DMS53 treated with DMSO at 0.1 percent for 48 hours (cell line): ENCODE measurements at regions not wholly inside any gene's neighbourhood (a gene's known extent, or its start where the extent isn't known, plus 50 kb on each side); places are given as distances from the start of the nearest gene placed in this dataset.
"Not testable (repeated sequence)": the region's sequence is repeated elsewhere in the genome, so short reads cannot be mapped to it uniquely, and the experiment has no call there.

Experiments
- DNase-seq: peaks from one replicate; lab custom pipeline; 2025; ENCODE audit not compliant: unreplicated experiment; lab: John Stamatoyannopoulos, UW

- no peak for DNase-seq
These were observed 96.2 kb upstream of the KLHL13 start for GRCh38 chrX:118212817-118213183.

DNA sequence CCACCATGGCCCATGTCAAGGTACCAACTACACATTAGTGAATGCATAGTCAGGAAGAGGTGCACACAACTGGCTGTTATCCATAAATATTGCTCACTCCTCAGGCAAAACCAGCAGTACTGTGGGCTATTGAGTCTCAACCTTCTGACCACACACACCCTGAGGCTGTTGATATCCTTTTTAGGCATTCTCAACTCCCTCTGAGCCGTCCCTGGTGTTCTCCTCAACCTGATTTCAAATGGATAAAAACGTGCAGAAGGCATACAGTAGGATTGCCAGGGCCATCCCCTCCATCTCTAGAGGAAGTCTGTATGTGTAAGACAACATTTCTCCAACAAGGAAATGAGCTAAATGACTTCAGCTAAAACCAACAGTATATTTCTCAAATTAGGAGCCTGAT is 98.7 kb upstream of the KLHL13 start:
- DNase-seq: no peak

- no peak for DNase-seq
These were observed 99.5 kb upstream of the KLHL13 start for GRCh38 chrX:118216087-118216486.

DNA sequence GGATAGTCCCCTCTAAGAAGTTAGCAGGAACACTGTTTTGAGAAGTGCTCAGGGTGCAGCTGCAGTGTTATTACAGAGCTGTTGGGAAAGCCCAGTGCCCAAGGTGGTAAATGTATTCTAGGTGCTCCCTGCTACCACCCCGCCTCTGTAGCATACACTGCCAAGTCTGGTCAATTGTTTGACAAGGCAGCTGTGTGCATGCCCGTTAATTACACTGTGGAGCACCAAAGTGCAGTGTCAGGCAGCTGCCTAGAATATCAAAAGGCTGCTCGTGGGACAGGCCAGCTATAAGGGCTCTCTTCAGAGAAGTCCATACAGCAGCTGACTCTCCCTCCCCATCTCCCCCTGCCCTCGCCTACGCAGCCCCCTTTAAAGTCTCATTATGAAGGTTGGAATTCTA is 99.9 kb upstream of the KLHL13 start:
- DNase-seq: peak; percentile 5

DNA sequence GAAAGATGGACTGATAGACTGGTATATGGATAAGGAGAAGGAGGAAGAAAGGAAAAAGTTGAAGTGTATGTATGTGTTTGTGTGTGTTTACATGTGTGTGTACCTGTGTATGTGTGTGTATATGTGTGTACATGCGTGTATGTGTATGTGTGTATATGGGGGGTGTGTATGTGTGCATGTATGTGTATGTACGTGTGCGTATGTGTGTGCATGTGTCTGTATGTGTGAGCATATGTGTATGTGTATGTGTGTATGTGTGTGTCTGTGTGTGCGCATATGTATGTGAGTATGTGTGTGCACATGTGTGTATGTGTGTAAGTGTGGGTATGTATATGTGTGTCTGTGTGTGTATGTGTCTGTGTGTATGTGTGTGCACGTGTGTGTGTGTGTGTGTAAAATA is 101.5 kb upstream of the KLHL13 start:
- no peak for DNase-seq

DNA sequence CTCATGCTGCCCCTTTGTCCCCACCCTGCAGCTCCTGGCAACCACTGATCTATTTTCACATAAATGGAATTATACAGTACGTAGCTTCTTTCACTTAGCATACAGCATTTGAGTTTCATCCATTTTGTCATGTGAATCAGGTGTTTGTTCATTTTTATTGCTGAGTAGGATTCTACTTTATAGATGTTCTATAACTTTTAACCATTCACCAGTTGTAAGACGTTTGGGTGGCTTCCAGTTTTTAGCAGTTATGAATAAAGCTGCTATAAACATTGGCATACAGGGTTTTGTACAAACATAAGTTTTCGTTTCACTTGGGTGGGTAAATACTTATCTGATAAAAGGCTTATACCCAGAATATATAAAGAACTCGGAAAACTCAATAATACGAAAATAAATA is 102.3 kb upstream of the KLHL13 start:
- no peak for DNase-seq

DNA sequence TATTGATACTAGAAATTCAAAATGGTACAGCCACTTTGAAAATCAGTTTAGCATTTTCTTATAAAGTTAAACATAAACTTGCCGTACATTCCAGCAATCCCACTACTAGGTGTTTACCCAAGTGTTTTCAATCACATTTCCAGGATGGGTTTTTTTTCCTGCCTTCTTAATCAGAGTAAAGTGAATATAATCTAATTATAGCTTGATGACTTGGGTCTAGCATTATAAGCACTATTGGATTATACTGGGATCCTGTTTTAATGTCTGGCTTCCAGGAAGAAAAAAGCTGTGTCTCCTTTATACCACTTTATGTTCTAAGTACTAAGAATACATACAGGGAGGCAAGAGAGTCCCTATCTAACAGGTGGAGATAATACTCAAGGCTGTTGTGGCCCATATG is 103.3 kb upstream of the KLHL13 start:
- no peak for DNase-seq

DNA sequence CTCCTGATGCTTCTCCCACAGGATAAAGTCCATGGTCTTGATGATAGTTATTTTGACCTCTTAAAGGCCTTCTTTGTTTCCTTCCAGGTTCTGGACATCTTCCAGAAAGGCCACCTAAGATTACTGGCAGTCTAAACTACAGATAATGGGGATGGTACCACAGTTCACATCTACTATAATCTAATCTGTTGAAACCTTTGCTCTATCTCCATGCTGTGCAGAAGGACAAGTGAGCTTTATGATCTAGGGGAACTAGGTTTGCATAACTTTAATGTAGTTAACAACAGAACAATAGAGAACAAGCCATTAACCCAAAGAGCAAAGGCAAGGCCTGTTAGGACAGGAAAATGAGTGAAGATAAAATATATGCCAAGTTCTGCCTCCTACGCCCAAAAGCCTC is 103.9 kb upstream of the KLHL13 start:
- DNase-seq: no peak

GRCh38 chrX:118221270-118221669 is 104.7 kb upstream of the KLHL13 start:
- DNase-seq: no peak

- DNase-seq: no peak
These were observed 105.1 kb upstream of the KLHL13 start for GRCh38 chrX:118221733-118222132.

DNA sequence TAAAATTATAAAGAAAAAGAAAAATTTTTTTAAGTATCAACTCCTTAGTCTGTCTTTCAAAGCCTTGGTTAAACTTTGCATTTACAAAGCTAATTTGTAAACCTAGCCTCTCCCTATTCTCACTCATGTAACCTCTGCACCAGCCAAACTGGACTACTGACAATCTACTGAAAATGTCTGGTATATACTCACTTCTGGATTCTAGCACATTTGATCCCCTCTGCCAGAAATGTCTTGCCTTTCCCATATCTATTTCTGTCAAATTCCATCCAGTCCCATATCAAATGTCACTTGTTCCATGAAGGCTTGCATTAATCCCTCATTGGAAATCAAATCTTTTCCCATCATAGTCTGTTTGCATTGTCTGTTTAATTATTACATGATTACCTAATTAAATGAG is 105.8 kb upstream of the KLHL13 start:
- no peak for DNase-seq

DNA sequence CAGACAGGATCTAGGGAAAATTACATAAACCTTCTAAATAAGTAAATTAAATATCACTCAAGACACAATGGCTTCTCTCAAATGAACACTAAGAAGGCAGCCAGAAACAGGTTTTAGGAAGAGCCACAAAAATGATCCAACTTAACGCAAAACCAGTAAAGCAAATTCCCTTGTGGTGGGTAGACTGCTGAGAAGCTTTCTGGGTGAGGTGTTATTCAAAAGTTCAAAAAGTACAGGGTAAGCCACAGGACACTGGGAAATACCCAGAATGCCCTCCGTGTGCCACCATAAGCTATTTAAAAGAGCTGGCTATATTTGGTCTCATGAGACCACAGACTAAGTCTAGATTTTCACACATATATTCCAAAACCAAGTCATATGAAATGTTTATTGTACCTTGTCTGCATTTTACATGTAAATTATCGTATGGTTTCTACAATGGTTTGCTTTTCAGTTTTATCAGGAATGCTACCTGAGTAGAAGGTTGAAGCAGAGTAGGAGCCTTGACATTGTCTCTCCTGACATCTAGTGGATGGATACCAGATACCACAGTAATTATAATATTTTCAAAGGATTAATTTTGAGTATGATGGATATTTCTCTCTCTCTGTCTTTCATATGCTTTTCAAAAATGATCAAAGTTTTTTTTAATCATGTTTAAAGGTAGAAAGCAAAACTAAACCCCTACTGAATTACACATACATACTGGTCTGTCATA is 109.3 kb upstream of the KLHL13 start:
- DNase-seq: peak; percentile 22

- DNase-seq: no peak
These were observed 111.4 kb upstream of the KLHL13 start for GRCh38 chrX:118228041-118228440.

- no peak for DNase-seq
These were observed 111.8 kb upstream of the KLHL13 start for GRCh38 chrX:118228456-118228855.

DNA sequence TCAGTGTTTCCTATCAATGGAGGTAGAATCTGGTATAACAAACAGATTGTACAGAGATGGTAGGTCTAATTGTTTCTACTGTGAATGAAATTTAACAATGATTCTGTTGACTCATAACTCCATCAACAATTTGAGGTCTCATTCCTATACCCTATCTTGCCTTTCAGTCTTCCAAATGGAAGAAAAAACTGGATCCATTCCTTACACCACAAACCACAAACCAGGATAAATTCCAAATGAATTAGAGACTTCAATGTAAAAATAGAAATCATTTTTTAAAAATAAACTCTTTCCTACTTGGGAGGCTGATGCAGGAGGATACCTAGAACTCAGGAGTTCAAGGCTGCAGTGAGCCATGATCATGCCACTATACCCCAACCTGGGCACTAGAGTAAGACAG is 114.4 kb upstream of the WDR44 start:
- no peak for DNase-seq

GRCh38 chrX:118239178-118239870 is 106.6 kb upstream of the WDR44 start:
- no peak for DNase-seq

DNA sequence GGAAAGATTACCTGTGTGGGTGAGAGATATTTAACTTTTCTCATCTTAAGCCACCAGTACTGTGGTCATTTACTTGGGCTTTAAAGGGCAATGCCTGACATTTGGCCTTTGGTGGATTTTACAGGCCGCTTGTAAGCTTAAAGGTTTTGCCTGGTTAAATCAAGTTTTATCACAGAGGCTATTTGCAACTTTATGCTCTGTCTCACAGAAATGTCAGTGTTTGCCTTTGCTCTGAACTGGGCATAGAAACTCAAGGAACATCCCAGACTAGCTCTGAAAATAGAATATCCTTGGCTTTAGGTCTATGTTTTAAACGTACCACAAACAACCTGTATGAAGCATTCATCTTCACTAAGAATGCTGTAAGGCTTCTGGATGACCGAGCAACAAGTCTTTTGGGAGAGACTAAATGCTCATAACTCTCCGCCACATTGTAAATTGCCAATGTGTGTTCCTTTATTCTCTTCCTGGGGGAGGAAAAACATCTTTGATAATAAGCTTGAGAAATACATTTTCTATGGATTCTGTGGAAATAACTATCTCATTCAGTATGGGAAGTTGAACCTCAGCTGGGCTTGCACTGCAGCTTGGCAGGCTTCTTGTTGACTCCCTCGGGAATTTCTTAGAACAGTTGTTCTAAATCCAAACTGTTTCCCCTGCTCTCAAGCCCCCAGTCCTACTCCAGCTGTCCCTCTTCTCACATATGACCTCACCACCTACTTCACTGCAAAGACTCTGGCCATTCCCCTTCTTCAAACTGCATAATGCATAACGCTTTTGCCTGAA is 105.8 kb upstream of the WDR44 start:
- DNase-seq: no peak

DNA sequence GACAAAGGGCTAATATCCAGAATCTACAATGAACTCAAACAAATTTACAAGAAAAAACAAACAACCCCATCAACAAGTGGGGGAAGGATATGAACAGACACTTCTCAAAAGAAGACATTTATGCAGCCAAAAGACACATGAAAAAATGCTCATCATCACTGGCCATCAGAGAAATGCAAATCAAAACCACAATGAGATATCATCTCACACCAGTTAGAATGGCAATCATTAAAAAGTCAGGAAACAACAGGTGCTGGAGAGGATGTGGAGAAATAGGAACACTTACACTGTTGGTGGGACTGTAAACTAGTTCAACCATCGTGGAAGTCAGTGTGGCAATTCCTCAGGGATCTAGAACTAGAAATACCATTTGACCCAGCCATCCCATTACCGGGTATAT is 98.9 kb upstream of the WDR44 start:
- not testable (repeated sequence) for DNase-seq

- no peak for DNase-seq
These were observed 96.8 kb upstream of the WDR44 start for GRCh38 chrX:118249146-118249545.

DNA sequence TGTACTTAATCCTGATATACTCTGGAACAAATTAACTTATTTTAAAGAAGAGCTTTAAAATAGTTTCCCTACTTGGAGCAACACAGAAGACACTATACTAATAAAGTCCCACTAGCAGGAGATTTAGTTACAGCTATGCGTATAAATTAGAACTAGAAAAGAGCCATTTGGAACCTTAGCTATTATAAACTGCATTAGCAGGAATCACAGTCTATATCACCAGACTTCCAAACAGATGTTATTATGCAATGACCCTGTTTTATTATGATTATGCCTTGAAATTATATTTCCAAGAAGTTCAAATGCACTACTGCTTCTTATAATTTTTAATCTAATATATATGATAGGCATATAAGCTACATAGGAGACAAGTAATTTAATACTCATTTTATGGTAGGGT is 95.5 kb upstream of the WDR44 start:
- DNase-seq: no peak

DNA sequence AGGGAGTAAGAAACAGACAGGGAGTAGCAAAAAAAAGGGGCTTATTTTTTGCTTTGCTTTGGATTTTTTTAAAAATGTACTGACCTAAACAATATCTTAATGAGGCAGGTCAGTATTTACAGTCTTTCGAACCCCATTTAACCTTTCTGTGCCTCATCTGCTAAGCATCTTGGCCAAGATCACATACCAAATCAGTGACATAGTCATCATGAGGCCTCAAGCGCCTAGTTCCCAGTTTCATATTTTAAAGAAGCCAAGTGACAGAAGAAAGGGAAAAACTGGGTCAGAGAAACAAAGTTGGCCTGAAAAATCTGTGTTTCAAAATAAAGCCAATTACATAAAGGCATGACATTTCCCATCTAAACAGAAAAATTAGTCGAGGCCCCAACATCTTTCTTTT is 94.6 kb upstream of the WDR44 start:
- DNase-seq: no peak

DNA sequence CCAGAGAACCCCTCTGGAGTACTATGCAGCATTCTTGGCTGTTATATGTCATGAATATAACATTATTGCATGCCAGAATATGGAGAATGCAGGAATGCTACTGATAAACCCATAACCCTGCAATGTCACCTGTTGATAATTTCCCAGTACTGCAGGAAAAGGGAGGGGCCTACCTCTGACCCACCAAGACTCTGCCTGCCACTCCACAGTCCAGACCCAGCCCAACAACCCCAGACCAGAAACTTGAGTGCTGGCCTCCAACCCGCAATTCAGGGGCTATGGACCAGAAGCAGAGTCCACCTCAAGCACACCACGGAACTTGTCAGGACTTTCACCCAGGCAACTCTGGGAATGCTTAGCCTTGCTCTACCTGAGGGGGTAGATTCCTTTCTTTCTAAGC is 92.9 kb upstream of the WDR44 start:
- DNase-seq: no peak
